Ishikawa (cell line): ENCODE measurements at regions not wholly inside any gene's neighbourhood (a gene's known extent, or its start where the extent isn't known, plus 50 kb on each side); places are given as distances from the start of the nearest gene placed in this dataset.

Source experiments
- CEBPB ChIP-seq: IDR thresholded peaks from 2 replicates; pipeline ENCODE4 v1.6.1; 2012
- CREB1 ChIP-seq: IDR thresholded peaks from 2 replicates; pipeline ENCODE4 v1.6.1; 2012; ENCODE audit warnings: low read depth
- EGR1 ChIP-seq: IDR thresholded peaks from 2 replicates; pipeline ENCODE4 v1.6.1; 2012
- EP300 ChIP-seq: IDR thresholded peaks from 2 replicates; pipeline ENCODE4 v1.6.1; 2012; ENCODE audit warnings: borderline replicate concordance
- FOXM1 ChIP-seq: IDR thresholded peaks from 2 replicates; pipeline ENCODE4 v1.6.1; 2012; ENCODE audit warnings: low read depth, borderline replicate concordance
- NFIC ChIP-seq: IDR thresholded peaks from 2 replicates; pipeline ENCODE4 v1.6.1; 2012
- RAD21 ChIP-seq: IDR thresholded peaks from 2 replicates; pipeline ENCODE4 v1.6.1; 2012; ENCODE audit warnings: low read depth
- TAF1 ChIP-seq: IDR thresholded peaks from 2 replicates; pipeline ENCODE4 v1.6.1; 2012; ENCODE audit warnings: low read depth, mild to moderate bottlenecking
- TCF12 ChIP-seq: IDR thresholded peaks from 2 replicates; pipeline ENCODE4 v1.6.1; 2012; ENCODE audit warnings: low read depth
- TEAD4 ChIP-seq: IDR thresholded peaks from 2 replicates; pipeline ENCODE4 v1.6.1; 2012
- YY1 ChIP-seq: IDR thresholded peaks from 2 replicates; pipeline ENCODE4 v1.6.1; 2012; ENCODE audit warnings: low read depth
- ZBTB7A ChIP-seq: IDR thresholded peaks from 2 replicates; pipeline ENCODE4 v1.6.1; 2012; ENCODE audit warnings: low read depth
- TF ChIP-seq, protein P1 (sequence below): IDR thresholded peaks from 2 replicates; pipeline ENCODE4 v1.6.1; 2012; ENCODE audit warnings: low read depth, mild to moderate bottlenecking
- TF ChIP-seq, protein P2 (sequence below): IDR thresholded peaks from 2 replicates; pipeline ENCODE4 v1.6.1; 2012

DNA sequence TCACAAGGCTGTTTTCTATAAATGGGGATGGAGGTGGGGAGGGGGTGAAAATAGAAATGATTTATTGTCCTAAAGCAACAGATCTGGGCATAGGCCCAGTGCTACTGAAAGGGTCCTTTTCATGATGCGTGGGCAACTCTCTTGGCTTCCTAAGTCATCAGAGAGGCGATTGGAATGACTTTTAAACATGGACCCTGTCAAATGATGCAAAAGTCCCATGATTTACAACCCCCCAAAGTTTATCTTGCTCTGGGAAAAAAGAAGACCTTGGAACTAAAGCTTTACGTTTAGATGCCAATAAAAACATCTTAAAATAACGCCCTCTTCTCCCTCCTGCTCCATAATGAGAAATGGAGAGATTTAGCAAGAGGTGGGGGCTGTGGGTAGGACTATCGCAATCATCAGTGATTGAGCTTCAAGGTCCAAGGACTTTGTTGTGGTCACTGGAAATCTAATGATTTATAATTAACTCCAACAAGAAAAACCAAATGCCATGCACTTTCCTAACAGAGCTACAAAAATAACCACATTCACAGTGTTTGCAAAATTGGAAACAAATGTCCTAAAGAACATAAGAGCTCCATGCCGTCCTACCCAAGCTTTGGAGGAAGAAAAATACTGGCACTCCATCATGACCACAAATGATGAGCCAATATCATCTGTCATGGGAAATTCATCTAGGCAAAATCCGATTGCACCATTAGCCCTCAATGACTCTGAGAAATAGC is 167.5 kb upstream of the CLINT1 start:
- TF ChIP-seq YY1 = no peak
- no peak for TF ChIP-seq NFIC
- no peak for TF ChIP-seq TAF1
- TF ChIP-seq, protein P1, sequence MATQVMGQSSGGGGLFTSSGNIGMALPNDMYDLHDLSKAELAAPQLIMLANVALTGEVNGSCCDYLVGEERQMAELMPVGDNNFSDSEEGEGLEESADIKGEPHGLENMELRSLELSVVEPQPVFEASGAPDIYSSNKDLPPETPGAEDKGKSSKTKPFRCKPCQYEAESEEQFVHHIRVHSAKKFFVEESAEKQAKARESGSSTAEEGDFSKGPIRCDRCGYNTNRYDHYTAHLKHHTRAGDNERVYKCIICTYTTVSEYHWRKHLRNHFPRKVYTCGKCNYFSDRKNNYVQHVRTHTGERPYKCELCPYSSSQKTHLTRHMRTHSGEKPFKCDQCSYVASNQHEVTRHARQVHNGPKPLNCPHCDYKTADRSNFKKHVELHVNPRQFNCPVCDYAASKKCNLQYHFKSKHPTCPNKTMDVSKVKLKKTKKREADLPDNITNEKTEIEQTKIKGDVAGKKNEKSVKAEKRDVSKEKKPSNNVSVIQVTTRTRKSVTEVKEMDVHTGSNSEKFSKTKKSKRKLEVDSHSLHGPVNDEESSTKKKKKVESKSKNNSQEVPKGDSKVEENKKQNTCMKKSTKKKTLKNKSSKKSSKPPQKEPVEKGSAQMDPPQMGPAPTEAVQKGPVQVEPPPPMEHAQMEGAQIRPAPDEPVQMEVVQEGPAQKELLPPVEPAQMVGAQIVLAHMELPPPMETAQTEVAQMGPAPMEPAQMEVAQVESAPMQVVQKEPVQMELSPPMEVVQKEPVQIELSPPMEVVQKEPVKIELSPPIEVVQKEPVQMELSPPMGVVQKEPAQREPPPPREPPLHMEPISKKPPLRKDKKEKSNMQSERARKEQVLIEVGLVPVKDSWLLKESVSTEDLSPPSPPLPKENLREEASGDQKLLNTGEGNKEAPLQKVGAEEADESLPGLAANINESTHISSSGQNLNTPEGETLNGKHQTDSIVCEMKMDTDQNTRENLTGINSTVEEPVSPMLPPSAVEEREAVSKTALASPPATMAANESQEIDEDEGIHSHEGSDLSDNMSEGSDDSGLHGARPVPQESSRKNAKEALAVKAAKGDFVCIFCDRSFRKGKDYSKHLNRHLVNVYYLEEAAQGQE = no peak
- TF ChIP-seq CEBPB = no peak
- TF ChIP-seq, protein P2, sequence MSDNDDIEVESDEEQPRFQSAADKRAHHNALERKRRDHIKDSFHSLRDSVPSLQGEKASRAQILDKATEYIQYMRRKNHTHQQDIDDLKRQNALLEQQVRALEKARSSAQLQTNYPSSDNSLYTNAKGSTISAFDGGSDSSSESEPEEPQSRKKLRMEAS = no peak
- TF ChIP-seq ZBTB7A = no peak
- TF ChIP-seq CREB1 = no peak
- TF ChIP-seq EP300 = no peak
- no peak for TF ChIP-seq EGR1
- TF ChIP-seq FOXM1 = no peak
- no peak for TF ChIP-seq RAD21
- TF ChIP-seq TEAD4 = no peak
- no peak for TF ChIP-seq TCF12
